Lower leg skin (tissue), 4 donors: ENCODE measurements at regions not wholly inside any gene's neighbourhood (a gene's known extent, or its start where the extent isn't known, plus 50 kb on each side); places are given as distances from the start of the nearest gene placed in this dataset.
"Not testable (repeated sequence)": the region's sequence is repeated elsewhere in the genome, so short reads cannot be mapped to it uniquely, and the experiment has no call there.

ENCODE experiments used
- DNase-seq, 2 donors: peaks; one replicate each; pipeline ENCODE4 v3.0.0-alpha.2; 2019; ENCODE audit warnings: low spot score in 2 of 2
- H3K4me3 ChIP-seq: fragments of 200-600 bp; sonication (generic); 2 replicates; pipeline ENCODE4 v1.5.1; 2017; ENCODE audit warnings: mild to moderate bottlenecking, low read depth; ENCODE audit not compliant: poor library complexity, severe bottlenecking
- POLR2A ChIP-seq, 2 donors: fragments of 450-650 bp; IDR thresholded peaks; one replicate each; pipeline ENCODE4 v1.6.1; 2016 to 2017; ENCODE audit warnings: antibody characterized with exemption in 2 of 2, mild to moderate bottlenecking in 1 of 2, moderate library complexity in 1 of 2
- WGBS, 2 donors: methylation state at CpG; one replicate each; pipeline ENCODE4 v1.1.5; 2018; 5-methylcytosine and 5-hydroxymethylcytosine counted together
- intact Hi-C: fragments of 100-400 bp; cut with DNase I; formaldehyde crosslinking; loops from one replicate; pipeline ENCODE4 v1.15.0; 2023; ENCODE audit warnings: low total_unique reads
- TF ChIP-seq, protein P1 (sequence below), 3 donors: fragments of 450-650 bp; IDR thresholded peaks; one replicate each; pipeline ENCODE4 v1.5.1; 2016; ENCODE audit warnings: antibody characterized with exemption in 3 of 3, mild to moderate bottlenecking in 3 of 3, moderate library complexity in 2 of 3

DNA sequence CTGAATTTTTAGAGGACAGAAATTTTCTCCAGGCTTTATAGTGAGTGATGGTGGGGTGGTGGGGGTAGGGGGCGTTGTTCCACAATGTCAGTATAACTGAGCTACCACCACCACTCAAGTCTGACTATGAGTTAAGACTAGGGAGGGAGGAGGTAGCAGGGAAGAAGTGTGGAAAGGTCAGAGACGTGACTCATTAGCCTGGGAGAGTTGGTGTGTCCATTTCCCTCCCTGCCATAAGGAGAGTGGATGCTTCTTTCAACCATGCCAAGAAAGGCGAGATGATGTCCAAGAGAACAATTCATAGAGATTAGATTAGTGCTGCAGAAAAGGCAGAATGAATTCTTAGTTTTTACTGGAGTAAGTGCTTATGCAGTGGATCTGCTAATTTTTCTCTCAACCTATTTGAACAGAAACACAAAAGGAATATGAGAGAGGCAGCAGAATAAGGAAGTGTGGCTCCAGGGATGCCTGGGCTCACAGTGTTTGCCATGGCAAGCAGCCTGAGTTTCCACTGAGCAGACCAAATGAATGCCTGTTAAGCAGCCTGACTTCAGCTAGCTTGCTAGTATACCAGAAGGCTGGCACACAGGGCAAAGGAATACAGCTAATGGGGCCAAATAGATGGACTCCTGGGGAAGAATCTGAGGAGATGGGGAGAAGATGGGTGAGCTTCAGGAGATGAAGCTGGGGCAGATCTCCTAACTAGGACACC lies 708.9 kb downstream of the NTRK3 start:
- DNase-seq: no peak
- intact Hi-C loops: loop anchor here (10.0 kb wide), 1 partner anchor 57 kb away; no protein-coding TSS in a partner anchor

DNA sequence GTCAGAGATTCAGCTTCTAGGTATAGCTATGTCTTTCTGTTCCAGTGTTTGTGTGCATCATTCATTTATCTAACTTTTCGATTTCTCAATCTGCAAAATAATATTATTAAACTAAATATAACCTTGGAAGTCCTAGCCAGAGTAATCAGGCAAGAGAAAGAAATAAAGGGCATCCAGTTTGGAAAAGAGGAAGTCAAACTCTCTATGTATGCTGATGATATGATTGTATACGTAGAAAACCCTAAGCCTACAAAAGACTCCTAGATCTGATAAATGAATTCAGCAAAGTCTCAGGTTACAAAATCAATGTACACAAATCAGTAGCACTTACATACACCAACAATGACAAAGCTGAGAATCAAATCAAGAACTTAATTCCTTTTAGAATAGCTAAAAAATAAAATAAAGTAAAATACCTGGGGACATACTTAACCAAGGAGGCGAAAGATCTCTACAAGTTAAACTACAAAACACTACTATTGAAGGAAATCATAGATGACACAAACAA lies 718.2 kb downstream of the NTRK3 start:
- H3K4me3 ChIP-seq: no peak overlapping the region
- TF ChIP-seq POLR2A (IDR thresholded peaks at IDR 0.05): no peak
- TF ChIP-seq, protein P1, sequence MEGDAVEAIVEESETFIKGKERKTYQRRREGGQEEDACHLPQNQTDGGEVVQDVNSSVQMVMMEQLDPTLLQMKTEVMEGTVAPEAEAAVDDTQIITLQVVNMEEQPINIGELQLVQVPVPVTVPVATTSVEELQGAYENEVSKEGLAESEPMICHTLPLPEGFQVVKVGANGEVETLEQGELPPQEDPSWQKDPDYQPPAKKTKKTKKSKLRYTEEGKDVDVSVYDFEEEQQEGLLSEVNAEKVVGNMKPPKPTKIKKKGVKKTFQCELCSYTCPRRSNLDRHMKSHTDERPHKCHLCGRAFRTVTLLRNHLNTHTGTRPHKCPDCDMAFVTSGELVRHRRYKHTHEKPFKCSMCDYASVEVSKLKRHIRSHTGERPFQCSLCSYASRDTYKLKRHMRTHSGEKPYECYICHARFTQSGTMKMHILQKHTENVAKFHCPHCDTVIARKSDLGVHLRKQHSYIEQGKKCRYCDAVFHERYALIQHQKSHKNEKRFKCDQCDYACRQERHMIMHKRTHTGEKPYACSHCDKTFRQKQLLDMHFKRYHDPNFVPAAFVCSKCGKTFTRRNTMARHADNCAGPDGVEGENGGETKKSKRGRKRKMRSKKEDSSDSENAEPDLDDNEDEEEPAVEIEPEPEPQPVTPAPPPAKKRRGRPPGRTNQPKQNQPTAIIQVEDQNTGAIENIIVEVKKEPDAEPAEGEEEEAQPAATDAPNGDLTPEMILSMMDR (IDR thresholded peaks at IDR 0.05): no peak
- 55 to 57% methylated on average over 3 of the region's 3 CpGs for WGBS, 2 donors
- intact Hi-C loops: no loop called here
- DNase-seq: no peak

More for the DNA sequence above, 708.9 kb downstream of the NTRK3 start:
- TF ChIP-seq POLR2A (IDR thresholded peaks at IDR 0.05): no peak
- TF ChIP-seq, protein P1 (IDR thresholded peaks at IDR 0.05): no peak
- 49 to 61% methylated on average over 3 of the region's 3 CpGs for WGBS, 2 donors
- H3K4me3 ChIP-seq: no peak overlapping the region

DNA sequence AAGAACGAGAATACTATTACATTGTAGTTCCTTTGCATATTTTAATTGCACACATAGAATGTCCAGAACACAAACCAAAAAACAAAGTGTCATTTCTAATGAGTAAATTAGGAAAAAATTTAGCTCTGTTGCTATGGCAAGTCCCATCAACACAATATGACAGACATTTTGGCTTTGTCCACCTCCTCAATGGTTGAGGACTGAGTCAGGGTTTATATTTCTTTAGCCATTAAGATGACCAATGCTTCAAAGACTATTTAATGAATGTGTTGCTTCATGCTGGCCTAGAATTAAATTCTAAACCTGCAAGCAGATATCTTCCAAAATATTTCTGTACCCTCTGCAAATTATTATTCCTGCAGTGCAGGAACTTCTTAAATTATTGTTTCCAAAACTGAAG lies 719.2 kb downstream of the NTRK3 start:
- intact Hi-C loops: no loop called here
- TF ChIP-seq, protein P1 (IDR thresholded peaks at IDR 0.05): no peak
- no peak for TF ChIP-seq POLR2A (IDR thresholded peaks at IDR 0.05)
- DNase-seq: no peak
- H3K4me3 ChIP-seq: no peak overlapping the region
- 62 to 77% methylated on average over 1 of the region's 1 CpG for WGBS, 2 donors

DNA sequence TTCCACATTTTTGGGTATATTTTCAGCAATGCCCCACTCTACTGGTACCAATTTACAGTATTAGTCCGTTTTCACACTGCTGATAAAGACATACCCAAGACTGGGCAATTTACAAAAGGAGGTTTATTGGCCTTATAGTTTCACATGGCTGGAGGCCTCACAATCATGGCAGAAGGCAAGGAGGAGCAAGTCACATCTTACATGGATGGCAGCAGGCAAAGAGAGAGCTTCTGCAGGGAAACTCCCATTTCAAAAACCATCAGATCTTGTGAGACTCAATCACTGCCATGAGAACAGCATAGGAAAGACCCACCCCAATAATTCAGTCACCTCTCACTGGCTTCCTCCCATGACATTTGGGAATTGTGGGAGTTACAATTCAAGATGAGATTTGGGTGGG lies 722.9 kb downstream of the NTRK3 start:
- 53 to 63% methylated on average over 1 of the region's 1 CpG for WGBS, 2 donors
- H3K4me3 ChIP-seq, intact Hi-C loops, DNase-seq: not testable (repeated sequence)

DNA sequence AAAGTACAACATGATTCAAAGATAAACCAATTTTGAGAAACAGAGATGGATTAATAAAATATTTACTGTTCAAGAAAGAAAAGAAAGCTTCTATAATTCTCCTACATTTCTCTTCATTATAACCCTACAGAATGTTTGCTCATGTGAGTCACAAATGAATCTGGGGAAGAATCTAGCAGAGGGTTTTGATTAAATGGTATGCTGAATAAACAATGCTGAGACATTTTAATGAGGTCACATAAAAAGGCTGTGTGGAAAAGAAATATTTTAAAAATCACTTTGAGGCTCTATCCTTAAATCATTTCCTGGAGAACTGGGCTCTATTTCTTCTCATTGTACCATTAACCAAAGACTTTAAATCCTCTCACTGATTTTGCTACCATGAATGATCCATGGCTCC lies 727.7 kb downstream of the NTRK3 start:
- H3K4me3 ChIP-seq: no peak overlapping the region
- no peak for DNase-seq
- TF ChIP-seq, protein P1 (IDR thresholded peaks at IDR 0.05): no peak
- no peak for TF ChIP-seq POLR2A (IDR thresholded peaks at IDR 0.05)
- intact Hi-C loops: no loop called here

DNA sequence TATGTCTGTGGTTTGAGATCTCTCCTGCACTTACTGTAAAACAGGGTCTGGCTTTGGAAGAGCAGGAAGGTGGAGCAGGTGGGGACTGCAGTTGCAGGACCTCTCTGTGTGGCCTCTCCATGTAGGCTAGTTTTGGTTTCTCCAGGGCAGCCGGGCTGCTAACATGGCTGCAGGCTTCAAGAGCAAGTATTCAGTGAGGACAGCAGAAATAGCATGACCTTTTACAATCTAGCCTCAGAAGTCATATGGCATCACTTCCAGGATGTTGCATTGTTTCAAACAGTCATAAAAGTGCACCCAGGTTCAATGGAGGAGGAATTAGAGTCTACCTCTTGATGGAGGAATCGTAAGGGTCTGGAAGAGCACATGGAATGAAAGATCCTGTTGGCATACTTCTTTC lies 728.7 kb downstream of the NTRK3 start:
- no peak overlapping the region for H3K4me3 ChIP-seq
- intact Hi-C loops: no loop called here
- no peak for DNase-seq
- TF ChIP-seq, protein P1 (IDR thresholded peaks at IDR 0.05): no peak
- TF ChIP-seq POLR2A (IDR thresholded peaks at IDR 0.05): no peak
- 72 to 82% methylated on average over 2 of the region's 2 CpGs for WGBS, 2 donors
